B cell (primary cell): ENCODE measurements at regions not wholly inside any gene's neighbourhood (a gene's known extent, or its start where the extent isn't known, plus 50 kb on each side); places are given as distances from the start of the nearest gene placed in this dataset.

Experiments used
- ATAC-seq: fragments of 200-7000 bp; cut with Tn5 transposase; one replicate; pipeline ENCODE4 v1.10.0; 2021; ENCODE audit warnings: low read depth, mild to moderate bottlenecking, moderate number of reproducible peaks, moderate library complexity
- CTCF ChIA-PET: fragments of 350-600 bp; sonication (Branson Sonifier 250); formaldehyde crosslinking; loops from one replicate; lab custom pipeline; 2021; ENCODE audit warnings: antibody characterized with exemption, inconsistent platforms; lab: Charles Lee
- POLR2A ChIA-PET: fragments of 350-600 bp; sonication (Branson Sonifier 250); formaldehyde crosslinking; loops from one replicate; lab custom pipeline; 2021; ENCODE audit warnings: antibody characterized with exemption; lab: Charles Lee
- DNase-seq: peaks from one replicate; pipeline ENCODE4 v3.0.0; 2013
- H2AFZ ChIP-seq: 2 replicates; pipeline ENCODE4 v1.6.1; 2012; ENCODE audit warnings: mild to moderate bottlenecking, low read depth, low read length; ENCODE audit not compliant: insufficient read depth, poor library complexity, severe bottlenecking
- H3K27ac ChIP-seq, 2 donors: 1 replicate in 1 of 2; 2 replicates in 1 of 2; pipeline ENCODE4 v1.5.1; 2012 to 2013; ENCODE audit warnings: low read length in 2 of 2, mild to moderate bottlenecking in 2 of 2, moderate library complexity in 1 of 2
- H3K27me3 ChIP-seq, 4 experiments: fragments of 200-600 bp in 1 of 4; sonication (generic) in 1 of 4; replicated peaks in 1 of 4; 1 replicate in 2 of 4; 2 replicates in 2 of 4; pipeline versions ENCODE4 v1.6.1 to v1.7.0; 2013 to 2016; ENCODE audit warnings: low read length in 3 of 4, mild to moderate bottlenecking in 2 of 4, mixed read lengths in 1 of 4, moderate library complexity in 1 of 4; ENCODE audit not compliant: insufficient read depth in 4 of 4, control insufficient read depth in 3 of 4; ENCODE audit errors: control extremely low read depth in 1 of 4
- H3K36me3 ChIP-seq, 2 experiments: replicated peaks in 1 of 2; 1 replicate in 1 of 2; 2 replicates in 1 of 2; pipeline versions ENCODE4 v1.6.1 to v1.7.1; 2013; ENCODE audit warnings: low read length in 1 of 2; ENCODE audit not compliant: insufficient read depth in 2 of 2, control insufficient read depth in 1 of 2; ENCODE audit errors: control extremely low read depth in 1 of 2, extremely low read depth in 1 of 2
- H3K4me1 ChIP-seq, 2 donors: fragments of 200-600 bp in 1 of 2; sonication (generic) in 1 of 2; 1 replicate in 1 of 2; 2 replicates in 1 of 2; pipeline versions ENCODE4 v1.5.1 to v1.6.1; 2013 to 2017; ENCODE audit warnings: low read length in 2 of 2; ENCODE audit not compliant: control insufficient read depth in 2 of 2, insufficient read depth in 2 of 2
- H3K4me2 ChIP-seq: replicated peaks from 2 replicates; pipeline ENCODE3; 2012; ENCODE audit warnings: mild to moderate bottlenecking, low read depth, low read length; ENCODE audit not compliant: poor library complexity, severe bottlenecking
- H3K4me3 ChIP-seq, 5 experiments: fragments of 200-600 bp in 1 of 5; sonication (generic) in 1 of 5; 1 replicate in 3 of 5; 2 replicates in 2 of 5; pipeline versions ENCODE4 v1.5.1 to v1.7.0; 2011 to 2016; ENCODE audit warnings: low read length in 4 of 5, mild to moderate bottlenecking in 4 of 5, low read depth in 2 of 5, control low read depth in 1 of 5, moderate library complexity in 1 of 5; ENCODE audit not compliant: insufficient read depth in 1 of 5; ENCODE audit errors: control extremely low read depth in 1 of 5, extremely low read depth in 1 of 5
- H3K79me2 ChIP-seq: fragments of 200-600 bp; sonication (generic); one replicate; pipeline ENCODE4 v1.6.0; 2016; ENCODE audit warnings: low read length; ENCODE audit not compliant: control insufficient read depth, insufficient read depth
- H3K9ac ChIP-seq: fragments of 200-600 bp; sonication (generic); 2 replicates; pipeline ENCODE4 v1.6.1; 2017; ENCODE audit warnings: mild to moderate bottlenecking, low read length, moderate library complexity
- H3K9me3 ChIP-seq, 3 donors: one replicate each; pipeline versions ENCODE4 v1.6.1 to v1.7.1; 2013; ENCODE audit warnings: low read length in 2 of 3; ENCODE audit not compliant: control insufficient read depth in 2 of 3, insufficient read depth in 1 of 3; ENCODE audit errors: control extremely low read depth in 1 of 3
- H4K20me1 ChIP-seq: 2 replicates; pipeline ENCODE4 v1.6.0; 2012; ENCODE audit warnings: mild to moderate bottlenecking, low read length; ENCODE audit not compliant: insufficient read depth, control insufficient read depth, poor library complexity, severe bottlenecking
- H3K27ac Mint-ChIP-seq: one replicate; pipeline ENCODE4 v1.8.0; 2021; ENCODE audit warnings: mixed read lengths
- H3K27me3 Mint-ChIP-seq: one replicate; pipeline ENCODE4 v1.8.0; 2021; ENCODE audit warnings: mixed read lengths
- H3K4me1 Mint-ChIP-seq: one replicate; pipeline ENCODE4 v1.8.0; 2021; ENCODE audit warnings: mixed read lengths
- H3K4me3 Mint-ChIP-seq: one replicate; pipeline ENCODE4 v1.8.0; 2021; ENCODE audit warnings: mixed read lengths
- H3K9me3 Mint-ChIP-seq: one replicate; pipeline ENCODE4 v1.8.0; 2022; ENCODE audit warnings: mixed read lengths; ENCODE audit not compliant: insufficient read depth
- EZH2 ChIP-seq: IDR thresholded peaks from 2 replicates; pipeline ENCODE4 v1.6.1; 2012; ENCODE audit warnings: borderline replicate concordance, low read depth, mild to moderate bottlenecking, moderate library complexity, low read length; ENCODE audit not compliant: insufficient read depth, poor library complexity, severe bottlenecking
- WGBS: methylation state at CpG from one replicate; pipeline ENCODE4 v1.1.5; 2013; ENCODE audit warnings: missing lambda C conversion rate; ENCODE audit not compliant: insufficient coverage; 5-methylcytosine and 5-hydroxymethylcytosine counted together
- intact Hi-C: fragments of 100-400 bp; cut with micrococcal nuclease; formaldehyde crosslinking; loops from one replicate; pipeline ENCODE4 v1.10.0; 2022
- TF ChIP-seq, protein P1 (sequence below): fragments of 200-600 bp; IDR thresholded peaks from one replicate; pipeline ENCODE4 v1.8.0; 2022; ENCODE audit warnings: antibody characterized with exemption, mild to moderate bottlenecking

- H3K79me2 ChIP-seq = no peaks in the 10 kb centered on the region
- no peaks in the 10 kb centered on the region for H3K27me3 ChIP-seq
- H3K4me1 ChIP-seq = no peaks in the 10 kb centered on the region
- ATAC-seq (no peak), DNase-seq (no peak)
- no peak overlapping the region for H3K27ac ChIP-seq
- H2AFZ ChIP-seq = no peak overlapping the region
- intact Hi-C loops = no loop called here
- POLR2A ChIA-PET = no interaction called here
- no peaks in the 10 kb centered on the region for H3K4me1 Mint-ChIP-seq
- no peak overlapping the region for H3K4me3 Mint-ChIP-seq
- peaks cover 2% of the 10 kb centered on the region for H3K9me3 Mint-ChIP-seq
- no peaks in the 10 kb centered on the region for H3K27me3 Mint-ChIP-seq
- no peak overlapping the region for H3K27ac Mint-ChIP-seq
- H3K4me2 ChIP-seq = no peak overlapping the region
- WGBS = no CpG with 5 or more reads among the region's 2 CpGs
- H3K9ac ChIP-seq = no peak overlapping the region
- TF ChIP-seq, protein P1, sequence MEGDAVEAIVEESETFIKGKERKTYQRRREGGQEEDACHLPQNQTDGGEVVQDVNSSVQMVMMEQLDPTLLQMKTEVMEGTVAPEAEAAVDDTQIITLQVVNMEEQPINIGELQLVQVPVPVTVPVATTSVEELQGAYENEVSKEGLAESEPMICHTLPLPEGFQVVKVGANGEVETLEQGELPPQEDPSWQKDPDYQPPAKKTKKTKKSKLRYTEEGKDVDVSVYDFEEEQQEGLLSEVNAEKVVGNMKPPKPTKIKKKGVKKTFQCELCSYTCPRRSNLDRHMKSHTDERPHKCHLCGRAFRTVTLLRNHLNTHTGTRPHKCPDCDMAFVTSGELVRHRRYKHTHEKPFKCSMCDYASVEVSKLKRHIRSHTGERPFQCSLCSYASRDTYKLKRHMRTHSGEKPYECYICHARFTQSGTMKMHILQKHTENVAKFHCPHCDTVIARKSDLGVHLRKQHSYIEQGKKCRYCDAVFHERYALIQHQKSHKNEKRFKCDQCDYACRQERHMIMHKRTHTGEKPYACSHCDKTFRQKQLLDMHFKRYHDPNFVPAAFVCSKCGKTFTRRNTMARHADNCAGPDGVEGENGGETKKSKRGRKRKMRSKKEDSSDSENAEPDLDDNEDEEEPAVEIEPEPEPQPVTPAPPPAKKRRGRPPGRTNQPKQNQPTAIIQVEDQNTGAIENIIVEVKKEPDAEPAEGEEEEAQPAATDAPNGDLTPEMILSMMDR = no peak
- no peak for TF ChIP-seq EZH2
- H3K4me3 ChIP-seq = no peak overlapping the region
- H3K9me3 ChIP-seq = no peaks in the 10 kb centered on the region
- CTCF ChIA-PET = no interaction called here
- no peaks in the 10 kb centered on the region for H4K20me1 ChIP-seq
- H3K36me3 ChIP-seq = no peaks in the 10 kb centered on the region
These were observed 780.0 kb downstream of the BCKDHB start for GRCh38 chr6:80886475-80886874.

DNA sequence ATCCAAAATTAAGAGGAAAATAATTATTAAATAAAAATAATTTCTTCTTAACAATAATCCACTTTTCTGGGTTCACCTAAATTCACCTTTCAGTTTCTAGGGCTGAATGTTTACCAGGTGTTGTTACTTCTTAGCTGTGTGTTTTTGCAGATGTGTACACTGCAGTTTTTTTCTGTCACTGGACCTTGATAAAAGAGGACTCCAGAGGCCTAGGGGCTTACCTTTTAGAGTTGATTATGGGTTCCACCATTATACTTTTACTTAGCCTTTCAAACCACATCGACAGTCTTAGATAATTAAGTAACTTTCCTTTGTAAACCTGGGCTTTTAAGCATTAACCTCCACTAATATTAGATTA lies 766.5 kb downstream of the BCKDHB start:
- H3K36me3 ChIP-seq = no peaks in the 10 kb centered on the region
- Mint-ChIP-seq H3K4me3 (no peak overlapping the region), H3K27me3 (no peaks in the 10 kb centered on the region), H3K27ac (no peak overlapping the region), H3K4me1 (no peaks in the 10 kb centered on the region), H3K9me3 (peaks cover 3% of the 10 kb centered on the region)
- ChIA-PET POLR2A (no interaction called here), CTCF (no interaction called here)
- H3K9me3 ChIP-seq = no peaks in the 10 kb centered on the region
- no peaks in the 10 kb centered on the region for H3K79me2 ChIP-seq
- intact Hi-C loops = no loop called here
- ATAC-seq (no peak), DNase-seq (no peak)
- no peak overlapping the region for H3K27ac ChIP-seq
- H3K4me3 ChIP-seq = no peak overlapping the region
- H2AFZ ChIP-seq = no peak overlapping the region
- H4K20me1 ChIP-seq = no peaks in the 10 kb centered on the region
- no peaks in the 10 kb centered on the region for H3K27me3 ChIP-seq
- no peak overlapping the region for H3K4me2 ChIP-seq
- no peaks in the 10 kb centered on the region for H3K4me1 ChIP-seq
- no CpG with 5 or more reads among the region's 1 CpG for WGBS
- TF ChIP-seq EZH2 = no peak
- TF ChIP-seq, protein P1 = no peak
- H3K9ac ChIP-seq = no peak overlapping the region
